HEK293T (cell line): ENCODE measurements at regions not wholly inside any gene's neighbourhood (a gene's known extent, or its start where the extent isn't known, plus 50 kb on each side); places are given as distances from the start of the nearest gene placed in this dataset.

Source experiments
- CTCF ChIA-PET: fragments of 350-600 bp; formaldehyde crosslinking; extraction: SDS; loops from one replicate; lab custom pipeline; 2021; ENCODE audit warnings: antibody characterized with exemption, inconsistent platforms; lab: Yijun Ruan, JAX
- POLR2A ChIA-PET: fragments of 350-600 bp; formaldehyde crosslinking; extraction: SDS; loops from one replicate; lab custom pipeline; 2020; ENCODE audit warnings: antibody characterized with exemption, inconsistent platforms; lab: Yijun Ruan, JAX
- DNase-seq: peaks from one replicate; pipeline ENCODE4 v3.0.0; 2012; ENCODE audit warnings: mixed read lengths; ENCODE audit errors: extremely low spot score
- ARNT ChIP-seq: fragments of 450-650 bp; IDR thresholded peaks from 2 replicates; pipeline ENCODE4 v1.6.1; 2017; ENCODE audit warnings: mild to moderate bottlenecking
- BHLHE40 ChIP-seq: fragments of 450-650 bp; IDR thresholded peaks from 2 replicates; pipeline ENCODE4 v1.6.1; 2016; ENCODE audit warnings: mild to moderate bottlenecking, moderate library complexity, borderline replicate concordance
- CTBP1 ChIP-seq: fragments of 450-650 bp; IDR thresholded peaks from 2 replicates; pipeline ENCODE4 v1.6.1; 2016; ENCODE audit warnings: borderline replicate concordance
- ELF4 ChIP-seq: fragments of 450-650 bp; IDR thresholded peaks from 2 replicates; pipeline ENCODE4 v1.6.1; 2017; ENCODE audit warnings: antibody characterized with exemption
- FOXA1 ChIP-seq: fragments of 450-650 bp; IDR thresholded peaks from 2 replicates; pipeline ENCODE4 v1.6.1; 2016; ENCODE audit warnings: mild to moderate bottlenecking
- FOXK2 ChIP-seq: fragments of 450-650 bp; IDR thresholded peaks from 2 replicates; pipeline ENCODE4 v1.6.1; 2016; ENCODE audit warnings: mild to moderate bottlenecking
- FOXM1 ChIP-seq: fragments of 450-650 bp; IDR thresholded peaks from 2 replicates; pipeline ENCODE4 v1.6.1; 2017; ENCODE audit warnings: mild to moderate bottlenecking, borderline replicate concordance
- HDGF ChIP-seq: fragments of 450-650 bp; IDR thresholded peaks from 2 replicates; pipeline ENCODE4 v1.6.1; 2017; ENCODE audit warnings: antibody characterized with exemption, borderline replicate concordance
- L3MBTL2 ChIP-seq: fragments of 450-650 bp; conservative IDR thresholded peaks from 2 replicates; pipeline ENCODE4 v1.6.1; 2016; ENCODE audit warnings: mild to moderate bottlenecking
- LEF1 ChIP-seq: fragments of 450-650 bp; IDR thresholded peaks from 2 replicates; pipeline ENCODE4 v1.6.1; 2017; ENCODE audit warnings: mild to moderate bottlenecking, borderline replicate concordance
- NFRKB ChIP-seq: fragments of 450-650 bp; IDR thresholded peaks from 2 replicates; pipeline ENCODE4 v1.6.1; 2016; ENCODE audit warnings: mild to moderate bottlenecking, moderate library complexity
- PKNOX1 ChIP-seq: fragments of 450-650 bp; IDR thresholded peaks from 2 replicates; pipeline ENCODE4 v1.6.1; 2016
- SP1 ChIP-seq: fragments of 450-650 bp; IDR thresholded peaks from 2 replicates; pipeline ENCODE4 v1.6.1; 2017
- SUZ12 ChIP-seq: fragments of 450-650 bp; IDR thresholded peaks from 2 replicates; pipeline ENCODE4 v1.6.1; 2016; ENCODE audit warnings: mild to moderate bottlenecking
- TARDBP ChIP-seq: fragments of 450-650 bp; IDR thresholded peaks from 2 replicates; pipeline ENCODE4 v1.6.1; 2016
- ZNF384 ChIP-seq: fragments of 450-650 bp; IDR thresholded peaks from 2 replicates; pipeline ENCODE4 v1.6.1; 2016

DNA sequence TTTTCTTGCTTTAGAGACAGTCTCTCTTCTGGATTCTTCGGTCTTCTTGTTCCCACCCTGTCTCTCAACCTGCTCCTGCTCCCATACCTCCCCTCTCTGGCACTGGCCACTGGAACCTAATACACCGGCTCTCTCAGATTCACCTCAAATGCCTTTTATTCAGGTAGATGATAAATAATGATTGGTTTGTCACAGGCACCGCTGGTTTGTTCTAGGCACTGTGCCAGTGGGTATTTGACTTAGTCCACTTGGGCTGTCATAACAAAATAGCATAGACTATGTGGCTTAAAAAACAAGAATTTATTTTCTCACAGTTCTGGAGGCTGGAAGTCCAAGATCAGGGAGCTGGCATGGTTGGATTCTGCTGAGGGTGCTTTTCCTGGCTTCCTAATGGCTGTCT, 278.2 kb upstream of the STT3B start:
- TF ChIP-seq LEF1 (no peak), ELF4 (no peak), PKNOX1 (no peak), SUZ12 (no peak), SP1 (no peak), BHLHE40 (no peak), ZNF384 (no peak), TARDBP (no peak), ARNT (no peak), L3MBTL2 (no peak), FOXA1 (no peak), FOXM1 (no peak), HDGF (no peak), NFRKB (no peak), FOXK2 (no peak)
- no peak for DNase-seq
- CTCF ChIA-PET, result no interaction called here
- POLR2A ChIA-PET, result no interaction called here

GRCh38 chr3:31255007-31255581, 277.6 kb upstream of the STT3B start:
- no peak for DNase-seq
- CTCF ChIA-PET, result interaction anchor here (0.8 kb wide), 1 partner anchor 19 kb away, joined by 4 read pairs; no protein-coding TSS in a partner anchor
- POLR2A ChIA-PET, result no interaction called here
- TF ChIP-seq SP1 (no peak), L3MBTL2 (no peak), ARNT (no peak), FOXA1 (no peak), PKNOX1 (no peak), SUZ12 (no peak), HDGF (no peak), ZNF384 (no peak)

DNA sequence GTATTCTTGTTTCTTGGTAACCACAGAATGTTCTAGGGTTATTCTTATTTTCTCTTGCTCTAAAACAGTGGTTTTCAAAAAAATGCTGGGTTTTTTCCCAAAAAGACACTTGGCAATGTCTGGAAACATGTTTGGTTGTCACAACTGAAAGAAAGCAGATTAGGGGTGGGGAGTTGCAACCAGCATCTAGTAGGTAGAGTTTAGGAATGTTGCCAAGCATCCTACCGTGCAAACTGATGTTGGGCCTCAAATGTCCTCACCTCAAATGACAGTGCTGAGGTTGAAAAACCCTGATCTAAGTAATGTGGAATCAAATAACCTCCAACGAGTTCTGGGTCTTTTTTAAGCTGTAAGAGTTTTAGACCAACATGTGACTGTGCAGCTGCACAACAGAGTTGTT, 270.5 kb upstream of the STT3B start:
- DNase-seq, result no peak
- ChIA-PET CTCF (no interaction called here), POLR2A (interaction anchor here (0.6 kb wide), 1 partner anchor 96 kb away, joined by 3 read pairs; no protein-coding TSS in a partner anchor)
- TF ChIP-seq HDGF (no peak), CTBP1 (no peak), FOXA1 (no peak), L3MBTL2 (no peak), ARNT (no peak), SP1 (no peak), ELF4 (no peak), LEF1 (no peak), TARDBP (no peak), FOXK2 (no peak), ZNF384 (no peak), FOXM1 (no peak), BHLHE40 (no peak), SUZ12 (no peak), NFRKB (no peak)

- DNase-seq, result no peak
- TF ChIP-seq BHLHE40 (no peak), ZNF384 (no peak), FOXK2 (no peak), FOXM1 (no peak), SP1 (no peak), CTBP1 (no peak), TARDBP (no peak), ARNT (no peak), ELF4 (no peak), PKNOX1 (no peak), FOXA1 (no peak), SUZ12 (no peak), HDGF (no peak), LEF1 (no peak)
- ChIA-PET CTCF (no interaction called here), POLR2A (no interaction called here)
Observed at GRCh38 chr3:31263897-31264296, 268.8 kb upstream of the STT3B start.

DNA sequence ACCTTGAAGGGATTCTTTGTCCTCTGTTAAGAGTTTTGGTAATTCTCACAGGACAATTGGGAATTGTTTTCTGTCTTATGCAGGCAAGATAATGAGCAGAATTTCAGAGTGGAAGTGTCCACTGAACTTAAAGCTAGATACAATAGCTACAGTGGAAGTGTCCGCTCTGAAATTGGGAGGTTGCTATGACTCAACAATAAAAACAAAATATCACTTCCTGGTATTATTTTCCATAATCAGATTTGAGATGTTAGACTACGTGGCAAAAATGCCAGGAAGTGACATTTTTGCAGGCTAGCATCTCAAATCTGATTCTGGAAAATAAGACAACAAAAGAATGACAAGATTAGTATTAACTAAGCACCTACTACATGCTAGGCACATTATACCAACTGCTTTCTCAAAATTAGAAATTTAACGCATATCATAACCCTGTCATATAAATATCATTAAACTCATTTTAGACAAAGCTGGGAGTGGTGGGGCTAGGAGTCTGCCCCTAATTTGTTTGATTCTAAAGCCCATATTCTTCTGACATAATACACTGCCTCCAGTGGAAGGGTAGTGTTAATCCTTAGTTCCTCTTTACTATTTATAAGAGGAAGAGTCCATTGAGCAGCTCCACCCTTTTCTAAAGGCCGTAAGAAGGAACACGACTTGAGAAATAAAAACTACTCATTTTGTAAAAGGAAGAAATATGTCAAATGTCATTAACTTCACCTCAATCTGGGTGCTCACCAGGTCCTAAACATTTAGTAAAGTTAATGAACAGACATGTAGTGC, 266.9 kb upstream of the STT3B start:
- no peak for DNase-seq
- CTCF ChIA-PET, result no interaction called here
- POLR2A ChIA-PET, result no interaction called here
- no peak for TF ChIP-seq PKNOX1
- no peak for TF ChIP-seq SP1
- TF ChIP-seq BHLHE40, result no peak
- no peak for TF ChIP-seq TARDBP
- TF ChIP-seq ZNF384, result no peak
- no peak for TF ChIP-seq ARNT
- no peak for TF ChIP-seq LEF1
- TF ChIP-seq FOXM1, result no peak
- TF ChIP-seq HDGF, result no peak
- no peak for TF ChIP-seq FOXA1
